Esophagus muscularis mucosa (tissue), 4 donors: ENCODE measurements at regions not wholly inside any gene's neighbourhood (a gene's known extent, or its start where the extent isn't known, plus 50 kb on each side); places are given as distances from the start of the nearest gene placed in this dataset.

Experiments
- DNase-seq: peaks from one replicate; pipeline ENCODE4 v3.0.0-alpha.2; 2017; ENCODE audit errors: extremely low spot score
- H3K27ac ChIP-seq, 4 donors: fragments of 200-600 bp; sonication (generic); replicated peaks in 1 of 4; 1 replicate in 3 of 4; 2 replicates in 1 of 4; pipeline ENCODE4 v1.5.1; 2016 to 2019; ENCODE audit warnings: mild to moderate bottlenecking in 1 of 4
- H3K27me3 ChIP-seq, 4 donors: fragments of 200-600 bp; sonication (generic); one replicate each; pipeline versions ENCODE4 v1.5.1 to v1.6.0; 2016 to 2019
- H3K36me3 ChIP-seq, 4 donors: fragments of 200-600 bp; sonication (generic); one replicate each; pipeline ENCODE4 v1.5.1; 2016 to 2019
- H3K4me1 ChIP-seq, 4 donors: fragments of 200-600 bp; sonication (generic); one replicate each; pipeline ENCODE4 v1.5.1; 2016 to 2019
- H3K4me3 ChIP-seq, 4 donors: fragments of 200-600 bp; sonication (generic); 1 replicate in 2 of 4; 2 replicates in 2 of 4; pipeline ENCODE4 v1.5.1; 2016 to 2019; ENCODE audit warnings: mild to moderate bottlenecking in 4 of 4, moderate library complexity in 1 of 4
- H3K9me3 ChIP-seq, 4 donors: fragments of 200-600 bp; sonication (generic); 1 replicate in 3 of 4; 2 replicates in 1 of 4; pipeline ENCODE4 v1.5.1; 2016 to 2019
- CTCF ChIP-seq, 3 experiments: fragments of 200-600 bp in 2 of 3; fragments of 450-650 bp in 1 of 3; sonication (generic) in 2 of 3; IDR thresholded peaks; one replicate each; pipeline ENCODE4 v1.5.1; 2017 to 2019; ENCODE audit warnings: antibody characterized with exemption in 3 of 3, mild to moderate bottlenecking in 2 of 3, moderate library complexity in 1 of 3
- EP300 ChIP-seq: sonication (generic); formaldehyde crosslinking; IDR thresholded peaks from one replicate; pipeline ENCODE4 v1.6.1; 2017; ENCODE audit warnings: antibody characterized with exemption
- POLR2A ChIP-seq: fragments of 450-650 bp; IDR thresholded peaks from one replicate; pipeline ENCODE4 v1.6.1; 2017; ENCODE audit warnings: antibody characterized with exemption, moderate library complexity, mild to moderate bottlenecking, low read depth
- POLR2AphosphoS5 ChIP-seq, 2 donors: sonication (generic); formaldehyde crosslinking; IDR thresholded peaks; one replicate each; pipeline ENCODE4 v1.6.1; 2017; ENCODE audit warnings: antibody characterized with exemption in 2 of 2
- WGBS: methylation state at CpG from one replicate; pipeline ENCODE4 v1.1.5; 2018; 5-methylcytosine and 5-hydroxymethylcytosine counted together
- intact Hi-C: fragments of 100-400 bp; cut with DNase I; formaldehyde crosslinking; loops from one replicate; pipeline ENCODE4 v1.15.1; 2023

- Histone ChIP-seq H3K27ac (no peak overlapping the region), H3K36me3 (no peaks in the 10 kb centered on the region), H3K4me1 (no peaks in the 10 kb centered on the region), H3K9me3 (no peaks in the 10 kb centered on the region), H3K27me3 (no peaks in the 10 kb centered on the region), H3K4me3 (no peak overlapping the region)
- TF ChIP-seq EP300: no peak
- no peak for TF ChIP-seq POLR2A
- no peak for TF ChIP-seq POLR2AphosphoS5 (IDR thresholded peaks at IDR 0.05)
- TF ChIP-seq CTCF (IDR thresholded peaks at IDR 0.05): no peak
- intact Hi-C loops: no loop called here
- no peak for DNase-seq
- 95% methylated on average over 2 of the region's 2 CpGs for WGBS
Observed at GRCh38 chr6:145169726-145170224, 565.5 kb downstream of the EPM2A start.

DNA sequence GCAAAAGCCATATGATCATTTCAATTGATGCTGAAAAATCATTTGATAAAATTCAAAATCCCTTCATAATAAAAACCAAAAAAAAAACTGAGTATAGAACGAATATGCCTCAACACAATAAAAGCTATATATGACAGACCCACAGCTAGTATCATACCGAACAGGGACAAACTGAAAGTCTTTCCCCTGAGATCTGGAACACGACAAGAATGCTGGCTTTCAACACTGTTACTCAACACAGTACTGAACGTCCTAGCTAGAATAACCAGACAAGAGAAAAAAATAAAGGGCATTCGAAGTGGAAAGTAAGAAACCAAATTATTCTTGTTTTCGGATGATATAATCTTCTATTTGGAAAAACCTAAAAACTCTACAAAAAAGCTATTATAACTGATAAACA, 559.9 kb downstream of the EPM2A start:
- intact Hi-C loops: no loop called here

DNA sequence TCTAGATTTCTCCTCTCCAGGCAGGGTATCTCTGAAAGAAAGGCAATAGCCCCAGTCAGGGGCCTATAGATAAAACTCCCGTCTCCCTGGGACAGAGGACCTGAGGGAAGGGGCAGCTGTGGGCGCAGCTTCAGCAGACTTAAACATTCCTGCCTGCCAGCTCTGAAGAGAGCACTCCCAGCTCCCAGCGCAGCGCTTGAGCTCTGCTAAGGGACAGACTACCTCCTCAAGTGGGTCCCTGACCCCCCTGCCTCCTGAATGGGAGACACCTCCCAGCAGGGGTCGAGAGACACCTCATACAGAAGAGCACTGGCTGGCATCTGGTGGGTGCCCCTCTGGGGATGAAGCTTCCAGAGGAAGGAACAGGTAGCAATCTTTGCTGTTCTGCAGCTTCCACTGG, 556.9 kb downstream of the EPM2A start:
- H3K4me1 ChIP-seq: no peaks in the 10 kb centered on the region
- WGBS: no CpG with 5 or more reads among the region's 5 CpGs
- no peak for TF ChIP-seq POLR2A
- no peak for TF ChIP-seq POLR2AphosphoS5 (IDR thresholded peaks at IDR 0.05)
- TF ChIP-seq EP300: no peak
- TF ChIP-seq CTCF (IDR thresholded peaks at IDR 0.05): no peak
- no peaks in the 10 kb centered on the region for H3K36me3 ChIP-seq
- intact Hi-C loops: no loop called here
- DNase-seq: no peak
- peaks cover 0 to 8% (median 0%) of the 10 kb centered on the region in 4 donors for H3K9me3 ChIP-seq
- no peaks in the 10 kb centered on the region for H3K27me3 ChIP-seq
- H3K4me3 ChIP-seq: no peak overlapping the region
- H3K27ac ChIP-seq: no peak overlapping the region

More for the DNA sequence above, 559.9 kb downstream of the EPM2A start:
- no peak for DNase-seq
- Histone ChIP-seq H3K4me1 (no peaks in the 10 kb centered on the region), H3K9me3 (peaks cover 0 to 8% (median 0%) of the 10 kb centered on the region in 4 donors), H3K36me3 (no peaks in the 10 kb centered on the region), H3K27ac (no peak overlapping the region), H3K4me3 (no peak overlapping the region), H3K27me3 (no peaks in the 10 kb centered on the region)
- 81% methylated on average over 6 of the region's 6 CpGs for WGBS
- no peak for TF ChIP-seq POLR2AphosphoS5 (IDR thresholded peaks at IDR 0.05)
- TF ChIP-seq POLR2A: no peak
- TF ChIP-seq EP300: no peak
- TF ChIP-seq CTCF (IDR thresholded peaks at IDR 0.05): no peak

- Histone ChIP-seq H3K4me3 (no peak overlapping the region), H3K27me3 (no peaks in the 10 kb centered on the region), H3K9me3 (no peaks in the 10 kb centered on the region), H3K4me1 (no peaks in the 10 kb centered on the region), H3K27ac (no peak overlapping the region), H3K36me3 (no peaks in the 10 kb centered on the region)
- intact Hi-C loops: no loop called here
- no peak for DNase-seq
- WGBS: 80% methylated on average over 2 of the region's 2 CpGs
- TF ChIP-seq POLR2AphosphoS5 (IDR thresholded peaks at IDR 0.05) (no peak), POLR2A (no peak), CTCF (IDR thresholded peaks at IDR 0.05) (no peak), EP300 (no peak)
Observed at GRCh38 chr6:145187491-145188206, 547.7 kb downstream of the EPM2A start.

- H3K4me3 ChIP-seq: no peak overlapping the region
- H3K4me1 ChIP-seq: no peaks in the 10 kb centered on the region
- TF ChIP-seq CTCF (IDR thresholded peaks at IDR 0.05) (no peak), EP300 (no peak), POLR2AphosphoS5 (IDR thresholded peaks at IDR 0.05) (no peak), POLR2A (no peak)
- H3K27ac ChIP-seq: no peak overlapping the region
- H3K9me3 ChIP-seq: no peaks in the 10 kb centered on the region
- no peaks in the 10 kb centered on the region for H3K27me3 ChIP-seq
- intact Hi-C loops: no loop called here
- H3K36me3 ChIP-seq: no peaks in the 10 kb centered on the region
- no peak for DNase-seq
- WGBS: 95% methylated on average over 1 of the region's 1 CpG
Observed at GRCh38 chr6:145189836-145190235, 545.5 kb downstream of the EPM2A start.
